ENCODE measurements at regions not wholly inside any gene's neighbourhood (a gene's known extent, or its start where the extent isn't known, plus 50 kb on each side); places are given as distances from the start of the nearest gene placed in this dataset.

- no peak overlapping the region for H3K4me3 ChIP-seq
- no peaks in the 10 kb centered on the region for H3K27me3 ChIP-seq (replicated peaks; ENCODE audit: insufficient read depth)
- H3K4me1 ChIP-seq (ENCODE audit: control insufficient read depth in 1 of 2, low read depth in 2 of 2) = no peaks in the 10 kb centered on the region
- no peak overlapping the region for H3K27ac ChIP-seq
- TF ChIP-seq, protein P1, sequence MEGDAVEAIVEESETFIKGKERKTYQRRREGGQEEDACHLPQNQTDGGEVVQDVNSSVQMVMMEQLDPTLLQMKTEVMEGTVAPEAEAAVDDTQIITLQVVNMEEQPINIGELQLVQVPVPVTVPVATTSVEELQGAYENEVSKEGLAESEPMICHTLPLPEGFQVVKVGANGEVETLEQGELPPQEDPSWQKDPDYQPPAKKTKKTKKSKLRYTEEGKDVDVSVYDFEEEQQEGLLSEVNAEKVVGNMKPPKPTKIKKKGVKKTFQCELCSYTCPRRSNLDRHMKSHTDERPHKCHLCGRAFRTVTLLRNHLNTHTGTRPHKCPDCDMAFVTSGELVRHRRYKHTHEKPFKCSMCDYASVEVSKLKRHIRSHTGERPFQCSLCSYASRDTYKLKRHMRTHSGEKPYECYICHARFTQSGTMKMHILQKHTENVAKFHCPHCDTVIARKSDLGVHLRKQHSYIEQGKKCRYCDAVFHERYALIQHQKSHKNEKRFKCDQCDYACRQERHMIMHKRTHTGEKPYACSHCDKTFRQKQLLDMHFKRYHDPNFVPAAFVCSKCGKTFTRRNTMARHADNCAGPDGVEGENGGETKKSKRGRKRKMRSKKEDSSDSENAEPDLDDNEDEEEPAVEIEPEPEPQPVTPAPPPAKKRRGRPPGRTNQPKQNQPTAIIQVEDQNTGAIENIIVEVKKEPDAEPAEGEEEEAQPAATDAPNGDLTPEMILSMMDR (IDR thresholded peaks at IDR 0.05) = no peak
- DNase-seq (ENCODE audit: low spot score) (no peak), ATAC-seq (ENCODE audit: insufficient number of reproducible peaks, low FRiP score, low read depth) (no peak)
- H3K36me3 ChIP-seq = no peaks in the 10 kb centered on the region
- H3K9me3 ChIP-seq = no peaks in the 10 kb centered on the region
Observed at GRCh38 chr12:11568155-11568761, 81.2 kb upstream of the ETV6 start.

- no peaks in the 10 kb centered on the region for H3K4me1 ChIP-seq (ENCODE audit: control insufficient read depth in 1 of 2, low read depth in 2 of 2)
- H3K27me3 ChIP-seq (replicated peaks; ENCODE audit: insufficient read depth) = no peaks in the 10 kb centered on the region
- DNase-seq (ENCODE audit: low spot score) (no peak), ATAC-seq (ENCODE audit: insufficient number of reproducible peaks, low FRiP score, low read depth) (no peak)
- TF ChIP-seq, protein P1 (IDR thresholded peaks at IDR 0.05) = no peak
- no peaks in the 10 kb centered on the region for H3K9me3 ChIP-seq
- no peaks in the 10 kb centered on the region for H3K36me3 ChIP-seq
- H3K27ac ChIP-seq = no peak overlapping the region
- H3K4me3 ChIP-seq = no peak overlapping the region
Observed at GRCh38 chr12:11568762-11569478, 80.6 kb upstream of the ETV6 start.

DNA sequence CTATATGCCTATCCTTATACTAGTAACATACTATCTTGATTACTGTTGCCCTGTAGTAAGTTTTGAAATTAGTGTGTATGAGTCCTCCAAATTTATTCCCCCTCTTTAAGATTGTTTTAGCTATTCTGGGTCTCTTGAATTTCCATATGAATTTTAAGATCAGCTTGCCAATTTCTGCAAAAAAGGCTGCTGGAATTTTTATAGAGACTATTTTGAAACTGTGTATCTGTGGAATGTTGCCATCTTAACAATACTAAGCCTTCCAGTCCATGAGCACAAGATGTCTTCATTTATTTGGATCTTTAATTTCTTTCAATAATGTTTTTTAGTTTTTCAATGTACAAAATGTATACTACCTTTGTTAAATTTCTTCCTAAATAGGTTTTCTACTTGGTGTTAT, 79.8 kb upstream of the ETV6 start:
- no peaks in the 10 kb centered on the region for H3K27me3 ChIP-seq (replicated peaks; ENCODE audit: insufficient read depth)
- no peak overlapping the region for H3K4me3 ChIP-seq
- H3K36me3 ChIP-seq = no peaks in the 10 kb centered on the region
- ATAC-seq (ENCODE audit: insufficient number of reproducible peaks, low FRiP score, low read depth) (no peak), DNase-seq (ENCODE audit: low spot score) (no peak)
- TF ChIP-seq, protein P1 (IDR thresholded peaks at IDR 0.05) = no peak
- H3K27ac ChIP-seq = no peak overlapping the region
- no peaks in the 10 kb centered on the region for H3K4me1 ChIP-seq (ENCODE audit: control insufficient read depth in 1 of 2, low read depth in 2 of 2)
- H3K9me3 ChIP-seq = no peaks in the 10 kb centered on the region

GRCh38 chr12:11573880-11574279, 75.6 kb upstream of the ETV6 start:
- no peak overlapping the region for H3K27ac ChIP-seq
- H3K9me3 ChIP-seq = no peaks in the 10 kb centered on the region
- DNase-seq (ENCODE audit: low spot score) = no peak
- H3K4me3 ChIP-seq = no peak overlapping the region
- no peaks in the 10 kb centered on the region for H3K36me3 ChIP-seq
- TF ChIP-seq, protein P1 (IDR thresholded peaks at IDR 0.05) = no peak
- H3K4me1 ChIP-seq (ENCODE audit: control insufficient read depth in 1 of 2, low read depth in 2 of 2) = peaks cover 3 to 7% of the 10 kb centered on the region in 2 donors
- H3K27me3 ChIP-seq (replicated peaks; ENCODE audit: insufficient read depth) = no peaks in the 10 kb centered on the region
- ATAC-seq (ENCODE audit: insufficient number of reproducible peaks, low FRiP score, low read depth) = no peak

- no peaks in the 10 kb centered on the region for H3K9me3 ChIP-seq
- ATAC-seq (ENCODE audit: insufficient number of reproducible peaks, low FRiP score, low read depth) (no peak), DNase-seq (ENCODE audit: low spot score) (no peak)
- H3K4me3 ChIP-seq = no peak overlapping the region
- H3K36me3 ChIP-seq = no peaks in the 10 kb centered on the region
- peaks cover 22 to 23% of the 10 kb centered on the region in 2 donors for H3K4me1 ChIP-seq (ENCODE audit: control insufficient read depth in 1 of 2, low read depth in 2 of 2)
- no peak overlapping the region for H3K27ac ChIP-seq
- H3K27me3 ChIP-seq (replicated peaks; ENCODE audit: insufficient read depth) = no peaks in the 10 kb centered on the region
- TF ChIP-seq, protein P1 (IDR thresholded peaks at IDR 0.05) = no peak
Observed at GRCh38 chr12:11576104-11576503, 73.4 kb upstream of the ETV6 start.
